ENCODE measurements at regions not wholly inside any gene's neighbourhood (a gene's known extent, or its start where the extent isn't known, plus 50 kb on each side); places are given as distances from the start of the nearest gene placed in this dataset.
"Not testable (repeated sequence)": the region's sequence is repeated elsewhere in the genome, so short reads cannot be mapped to it uniquely, and the experiment has no call there.

GRCh38 chr22:23500508-23501260, 79.4 kb downstream of the IGLL1 start:
- DNase-seq (ENCODE audit: low read depth, low spot score) = peak; percentile 54

- no peak for DNase-seq (ENCODE audit: low read depth, low spot score)
Observed at GRCh38 chr22:23499845-23500500, 80.1 kb downstream of the IGLL1 start.

- DNase-seq (ENCODE audit: low read depth, low spot score) = no peak
Observed at GRCh38 chr22:23498811-23499798, 81.0 kb downstream of the IGLL1 start.

GRCh38 chr22:23497889-23498288, 82.2 kb downstream of the IGLL1 start:
- not testable (repeated sequence) for DNase-seq (ENCODE audit: low read depth, low spot score)

GRCh38 chr22:23497016-23497885, 82.8 kb downstream of the IGLL1 start:
- no peak for DNase-seq (ENCODE audit: low read depth, low spot score)

GRCh38 chr22:23496445-23496833, 83.7 kb downstream of the IGLL1 start:
- DNase-seq (ENCODE audit: low read depth, low spot score) = no peak

GRCh38 chr22:23495614-23496444, 84.3 kb downstream of the IGLL1 start:
- DNase-seq (ENCODE audit: low read depth, low spot score) = no peak

- DNase-seq (ENCODE audit: low read depth, low spot score) = no peak
Observed at GRCh38 chr22:23494930-23495266, 85.2 kb downstream of the IGLL1 start.

- no peak for DNase-seq (ENCODE audit: low read depth, low spot score)
Observed at GRCh38 chr22:23485490-23485889, 94.6 kb downstream of the IGLL1 start.

GRCh38 chr22:23484651-23485050, 95.4 kb downstream of the IGLL1 start:
- no peak for DNase-seq (ENCODE audit: low read depth, low spot score)

GRCh38 chr22:23481369-23481768, 98.7 kb downstream of the IGLL1 start:
- DNase-seq (ENCODE audit: low read depth, low spot score) = no peak

GRCh38 chr22:23478175-23478574, 101.9 kb downstream of the IGLL1 start:
- no peak for DNase-seq (ENCODE audit: low read depth, low spot score)

- DNase-seq (ENCODE audit: low read depth, low spot score) = not testable (repeated sequence)
Observed at GRCh38 chr22:23474531-23474930, 105.6 kb downstream of the IGLL1 start.

- DNase-seq (ENCODE audit: low read depth, low spot score) = no peak
Observed at GRCh38 chr22:23473901-23474300, 106.2 kb downstream of the IGLL1 start.

GRCh38 chr22:23472376-23472775, 107.7 kb downstream of the IGLL1 start:
- DNase-seq (ENCODE audit: low read depth, low spot score) = not testable (repeated sequence)

- no peak for DNase-seq (ENCODE audit: low read depth, low spot score)
Observed at GRCh38 chr22:23471698-23472097, 108.4 kb downstream of the IGLL1 start.

GRCh38 chr22:23470811-23471389, 109.2 kb downstream of the IGLL1 start:
- DNase-seq (ENCODE audit: low read depth, low spot score) = no peak

- DNase-seq (ENCODE audit: low read depth, low spot score) = no peak
Observed at GRCh38 chr22:23467721-23468294, 112.3 kb downstream of the IGLL1 start.

GRCh38 chr22:23466351-23466750, 113.7 kb downstream of the IGLL1 start:
- no peak for DNase-seq (ENCODE audit: low read depth, low spot score)

GRCh38 chr22:23464796-23465195, 115.3 kb downstream of the IGLL1 start:
- not testable (repeated sequence) for DNase-seq (ENCODE audit: low read depth, low spot score)

Measured in ELF-1 (cell line).